Cardiac muscle cell (in vitro differentiated cells and primary cell): ENCODE measurements at regions not wholly inside any gene's neighbourhood (a gene's known extent, or its start where the extent isn't known, plus 50 kb on each side); places are given as distances from the start of the nearest gene placed in this dataset.
A peak's percentile ranks its signal among the peaks of the same experiment; 100 is the strongest.

Source experiments
- DNase-seq, 2 donors: peaks; one replicate each; pipeline versions ENCODE4 v3.0.0 to v3.0.0-alpha.2; 2010 to 2017; ENCODE audit warnings: low read depth in 1 of 2, low spot score in 1 of 2
- H3K27ac ChIP-seq: fragments of 200-600 bp; sonication (generic); 2 replicates; pipeline ENCODE4 v1.5.1; 2016
- H3K27me3 ChIP-seq: fragments of 200-600 bp; sonication (generic); 2 replicates; pipeline ENCODE4 v1.6.0; 2016; ENCODE audit warnings: control low read depth
- H3K36me3 ChIP-seq: fragments of 200-600 bp; sonication (generic); 2 replicates; pipeline ENCODE4 v1.5.1; 2016; ENCODE audit warnings: control low read depth
- H3K4me1 ChIP-seq: fragments of 200-600 bp; sonication (generic); 2 replicates; pipeline ENCODE4 v1.8.1; 2017; ENCODE audit warnings: low read depth, mild to moderate bottlenecking, mixed run types
- H3K4me3 ChIP-seq: fragments of 200-600 bp; sonication (generic); 2 replicates; pipeline ENCODE4 v1.5.1; 2016; ENCODE audit warnings: mild to moderate bottlenecking
- H3K9me3 ChIP-seq: fragments of 200-600 bp; sonication (generic); 2 replicates; pipeline ENCODE4 v1.5.1; 2017; ENCODE audit warnings: low read depth, mild to moderate bottlenecking, control low read depth
- CTCF ChIP-seq: IDR thresholded peaks from 2 replicates; pipeline ENCODE4 v1.5.1; 2012; ENCODE audit warnings: low read depth, mild to moderate bottlenecking, low read length

- Histone ChIP-seq H3K36me3 (no peaks in the 10 kb centered on the region), H3K4me3 (no peak overlapping the region), H3K9me3 (no peaks in the 10 kb centered on the region), H3K27ac (no peak overlapping the region), H3K4me1 (no peaks in the 10 kb centered on the region), H3K27me3 (no peaks in the 10 kb centered on the region)
- DNase-seq: no peak
- TF ChIP-seq CTCF: no peak
Observed at GRCh38 chr5:111942661-111943401, 185.8 kb upstream of the NREP start.

- no peak for TF ChIP-seq CTCF
- Histone ChIP-seq H3K27ac (no peak overlapping the region), H3K36me3 (no peaks in the 10 kb centered on the region), H3K27me3 (no peaks in the 10 kb centered on the region), H3K4me1 (no peaks in the 10 kb centered on the region), H3K9me3 (no peaks in the 10 kb centered on the region), H3K4me3 (no peak overlapping the region)
- no peak for DNase-seq
Observed at GRCh38 chr5:111942201-111942600, 185.2 kb upstream of the NREP start.

DNA sequence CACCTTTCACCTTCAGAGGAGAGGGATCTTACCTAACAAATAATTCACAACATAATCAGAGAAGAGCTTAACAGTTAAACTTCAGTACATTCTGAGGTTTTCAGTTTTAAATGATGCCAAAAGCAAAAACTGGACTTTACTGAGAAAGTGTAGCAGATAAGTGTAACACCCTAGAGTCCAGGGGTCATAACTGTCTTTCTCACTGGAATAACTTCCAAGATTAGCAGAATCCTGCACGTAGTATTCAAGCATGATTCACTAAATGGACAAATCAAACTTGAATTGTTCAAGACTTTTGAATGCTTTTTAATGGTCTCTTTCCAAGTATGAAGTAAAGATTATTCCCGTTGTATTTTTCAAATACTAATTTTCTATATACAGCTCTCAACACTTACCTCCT lies 180.1 kb upstream of the NREP start:
- H3K36me3 ChIP-seq: no peaks in the 10 kb centered on the region
- peaks cover 11% of the 10 kb centered on the region for H3K4me1 ChIP-seq
- no peak overlapping the region for H3K27ac ChIP-seq
- H3K27me3 ChIP-seq: no peaks in the 10 kb centered on the region
- H3K9me3 ChIP-seq: no peaks in the 10 kb centered on the region
- TF ChIP-seq CTCF: no peak
- H3K4me3 ChIP-seq: no peak overlapping the region
- DNase-seq: no peak

GRCh38 chr5:111935835-111936234 lies 178.8 kb upstream of the NREP start:
- DNase-seq: no peak
- no peak overlapping the region for H3K27ac ChIP-seq
- peaks cover 11% of the 10 kb centered on the region for H3K4me1 ChIP-seq
- no peaks in the 10 kb centered on the region for H3K36me3 ChIP-seq
- H3K9me3 ChIP-seq: no peaks in the 10 kb centered on the region
- no peak for TF ChIP-seq CTCF
- no peaks in the 10 kb centered on the region for H3K27me3 ChIP-seq
- no peak overlapping the region for H3K4me3 ChIP-seq

DNA sequence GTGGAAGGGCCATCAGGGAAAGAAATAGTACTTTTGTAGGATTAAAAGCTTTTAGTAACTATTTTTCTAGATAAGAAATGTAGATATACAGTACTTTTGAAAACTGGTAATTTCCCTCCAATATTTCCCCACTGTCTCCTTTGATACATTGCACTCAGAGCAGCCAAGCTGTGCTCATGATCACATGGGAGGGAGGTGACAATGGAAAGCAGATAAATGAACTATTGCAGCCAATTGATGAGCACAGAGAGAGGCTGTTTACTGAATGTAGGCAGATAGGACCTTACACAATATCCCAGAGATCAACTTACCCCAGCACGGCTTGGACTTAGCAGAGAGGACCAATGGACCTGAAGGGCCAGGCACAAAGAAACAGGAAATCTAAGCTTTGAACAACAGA lies 178.0 kb upstream of the NREP start:
- Histone ChIP-seq H3K27ac (no peak overlapping the region), H3K4me3 (no peak overlapping the region), H3K9me3 (no peaks in the 10 kb centered on the region), H3K27me3 (no peaks in the 10 kb centered on the region), H3K36me3 (no peaks in the 10 kb centered on the region), H3K4me1 (peaks cover 11% of the 10 kb centered on the region)
- no peak for TF ChIP-seq CTCF
- no peak for DNase-seq

DNA sequence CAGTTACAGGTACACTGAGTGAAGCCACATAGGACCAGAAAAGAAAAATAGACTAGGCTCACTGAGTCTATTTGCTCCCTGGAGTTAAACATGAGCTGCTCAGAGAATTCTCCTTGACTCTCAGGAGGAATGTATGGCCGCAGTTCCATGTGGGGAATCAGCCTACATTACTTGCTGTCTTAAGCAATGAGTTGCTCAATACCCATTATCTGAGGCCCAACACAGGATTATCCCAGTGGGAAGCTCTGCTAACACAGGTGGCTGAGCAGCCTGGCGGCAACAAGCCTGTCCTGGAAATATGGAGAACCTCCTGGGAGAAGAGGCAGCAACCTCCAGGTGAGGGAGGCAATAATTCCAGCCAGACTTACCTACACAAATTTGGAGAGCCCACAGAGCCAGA lies 177.5 kb upstream of the NREP start:
- TF ChIP-seq CTCF: no peak
- no peaks in the 10 kb centered on the region for H3K36me3 ChIP-seq
- DNase-seq: peak in 1 of 2 donors; percentile 79
- H3K27me3 ChIP-seq: no peaks in the 10 kb centered on the region
- H3K4me3 ChIP-seq: no peak overlapping the region
- H3K27ac ChIP-seq: no peak overlapping the region
- H3K9me3 ChIP-seq: no peaks in the 10 kb centered on the region
- peaks cover 11% of the 10 kb centered on the region for H3K4me1 ChIP-seq
